ENCODE measurements at regions not wholly inside any gene's neighbourhood (a gene's known extent, or its start where the extent isn't known, plus 50 kb on each side); places are given as distances from the start of the nearest gene placed in this dataset.

GRCh38 chr6:120994573-120994967 is 339.7 kb downstream of the TBC1D32 start:
- Mint-ChIP-seq H3K27me3 (ENCODE audit: low read depth) (no peaks in the 10 kb centered on the region), H3K36me3 (ENCODE audit: low read depth) (no peaks in the 10 kb centered on the region), H3K9me3 (no peaks in the 10 kb centered on the region), H3K27ac (no peak overlapping the region), H3K4me3 (no peak overlapping the region), H3K4me1 (no peaks in the 10 kb centered on the region)
- no peak for TF ChIP-seq CTCF (IDR thresholded peaks at IDR 0.05; ENCODE audit: unreplicated experiment in 3 of 3)

- Mint-ChIP-seq H3K9me3 (no peaks in the 10 kb centered on the region), H3K4me1 (no peaks in the 10 kb centered on the region), H3K27ac (no peak overlapping the region), H3K36me3 (ENCODE audit: low read depth) (no peaks in the 10 kb centered on the region), H3K4me3 (no peak overlapping the region), H3K27me3 (ENCODE audit: low read depth) (no peaks in the 10 kb centered on the region)
- TF ChIP-seq CTCF (IDR thresholded peaks at IDR 0.05; ENCODE audit: unreplicated experiment in 3 of 3): no peak
Measured at GRCh38 chr6:120993929-120994572, 340.2 kb downstream of the TBC1D32 start.

- Mint-ChIP-seq H3K4me1 (no peaks in the 10 kb centered on the region), H3K4me3 (no peak overlapping the region), H3K9me3 (no peaks in the 10 kb centered on the region), H3K36me3 (ENCODE audit: low read depth) (no peaks in the 10 kb centered on the region), H3K27ac (no peak overlapping the region), H3K27me3 (ENCODE audit: low read depth) (no peaks in the 10 kb centered on the region)
- TF ChIP-seq CTCF (IDR thresholded peaks at IDR 0.05; ENCODE audit: unreplicated experiment in 3 of 3): no peak
Measured at GRCh38 chr6:120992257-120992656, 342.0 kb downstream of the TBC1D32 start.

GRCh38 chr6:120990866-120991265 is 343.4 kb downstream of the TBC1D32 start:
- Mint-ChIP-seq H3K36me3 (ENCODE audit: low read depth) (no peaks in the 10 kb centered on the region), H3K9me3 (no peaks in the 10 kb centered on the region), H3K27ac (no peak overlapping the region), H3K4me3 (no peak overlapping the region), H3K4me1 (no peaks in the 10 kb centered on the region), H3K27me3 (ENCODE audit: low read depth) (no peaks in the 10 kb centered on the region)
- TF ChIP-seq CTCF (IDR thresholded peaks at IDR 0.05; ENCODE audit: unreplicated experiment in 3 of 3): no peak

GRCh38 chr6:120981835-120982234 is 352.4 kb downstream of the TBC1D32 start:
- TF ChIP-seq CTCF (IDR thresholded peaks at IDR 0.05; ENCODE audit: unreplicated experiment in 3 of 3): no peak
- no peaks in the 10 kb centered on the region for H3K9me3 Mint-ChIP-seq
- no peaks in the 10 kb centered on the region for H3K4me1 Mint-ChIP-seq
- H3K36me3 Mint-ChIP-seq (ENCODE audit: low read depth): no peaks in the 10 kb centered on the region
- H3K4me3 Mint-ChIP-seq: no peak overlapping the region
- H3K27me3 Mint-ChIP-seq (ENCODE audit: low read depth): no peaks in the 10 kb centered on the region
- no peak overlapping the region for H3K27ac Mint-ChIP-seq

GRCh38 chr6:120966321-120966720 is 368.0 kb downstream of the TBC1D32 start:
- Mint-ChIP-seq H3K9me3 (no peaks in the 10 kb centered on the region), H3K4me1 (no peaks in the 10 kb centered on the region), H3K27me3 (ENCODE audit: low read depth) (no peaks in the 10 kb centered on the region), H3K4me3 (no peak overlapping the region), H3K27ac (no peak overlapping the region), H3K36me3 (ENCODE audit: low read depth) (no peaks in the 10 kb centered on the region)
- TF ChIP-seq CTCF (IDR thresholded peaks at IDR 0.05; ENCODE audit: unreplicated experiment in 3 of 3): no peak
